Esophagus squamous epithelium (tissue), 4 donors: ENCODE measurements at regions not wholly inside any gene's neighbourhood (a gene's known extent, or its start where the extent isn't known, plus 50 kb on each side); places are given as distances from the start of the nearest gene placed in this dataset.

Experiments
- POLR2A ChIP-seq, 4 donors: fragments of 450-650 bp; IDR thresholded peaks; one replicate each; pipeline ENCODE4 v1.6.1; 2017; ENCODE audit warnings: antibody characterized with exemption in 4 of 4, mild to moderate bottlenecking in 4 of 4, moderate library complexity in 3 of 4
- TF ChIP-seq, protein P1 (sequence below), 6 experiments: fragments of 450-650 bp in 4 of 6; fragments of 200-600 bp in 2 of 6; sonication (generic) in 2 of 6; IDR thresholded peaks; one replicate each; pipeline ENCODE4 v1.5.1; 2016 to 2019; ENCODE audit warnings: antibody characterized with exemption in 6 of 6, mild to moderate bottlenecking in 4 of 6, moderate library complexity in 4 of 6

DNA sequence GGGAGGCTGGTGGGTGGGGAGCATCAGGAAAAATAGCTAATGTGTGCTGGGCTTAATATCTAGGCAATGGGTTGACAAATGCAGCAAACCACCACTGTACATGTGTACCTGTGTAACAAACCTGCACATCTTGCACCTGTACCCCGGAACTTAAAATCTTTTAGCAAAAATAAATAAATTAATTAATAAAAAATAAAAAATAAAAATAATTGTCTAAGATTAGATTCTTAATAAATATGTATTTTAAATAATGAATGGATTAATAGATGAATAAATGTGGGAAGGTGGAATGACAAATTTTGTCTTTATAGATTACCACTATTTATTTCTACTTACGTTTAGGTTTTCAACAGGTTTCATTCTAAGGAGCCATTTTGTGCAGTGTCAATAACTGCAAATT lies 563.5 kb upstream of the B3GALT2 start:
- TF ChIP-seq, protein P1, sequence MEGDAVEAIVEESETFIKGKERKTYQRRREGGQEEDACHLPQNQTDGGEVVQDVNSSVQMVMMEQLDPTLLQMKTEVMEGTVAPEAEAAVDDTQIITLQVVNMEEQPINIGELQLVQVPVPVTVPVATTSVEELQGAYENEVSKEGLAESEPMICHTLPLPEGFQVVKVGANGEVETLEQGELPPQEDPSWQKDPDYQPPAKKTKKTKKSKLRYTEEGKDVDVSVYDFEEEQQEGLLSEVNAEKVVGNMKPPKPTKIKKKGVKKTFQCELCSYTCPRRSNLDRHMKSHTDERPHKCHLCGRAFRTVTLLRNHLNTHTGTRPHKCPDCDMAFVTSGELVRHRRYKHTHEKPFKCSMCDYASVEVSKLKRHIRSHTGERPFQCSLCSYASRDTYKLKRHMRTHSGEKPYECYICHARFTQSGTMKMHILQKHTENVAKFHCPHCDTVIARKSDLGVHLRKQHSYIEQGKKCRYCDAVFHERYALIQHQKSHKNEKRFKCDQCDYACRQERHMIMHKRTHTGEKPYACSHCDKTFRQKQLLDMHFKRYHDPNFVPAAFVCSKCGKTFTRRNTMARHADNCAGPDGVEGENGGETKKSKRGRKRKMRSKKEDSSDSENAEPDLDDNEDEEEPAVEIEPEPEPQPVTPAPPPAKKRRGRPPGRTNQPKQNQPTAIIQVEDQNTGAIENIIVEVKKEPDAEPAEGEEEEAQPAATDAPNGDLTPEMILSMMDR (IDR thresholded peaks at IDR 0.05), result no peak
- TF ChIP-seq POLR2A (IDR thresholded peaks at IDR 0.05), result no peak
